DOHH2 (cell line): ENCODE measurements at regions not wholly inside any gene's neighbourhood (a gene's known extent, or its start where the extent isn't known, plus 50 kb on each side); places are given as distances from the start of the nearest gene placed in this dataset.

Source experiments
- H3F3A ChIP-seq: fragments of 200-600 bp; sonication (generic), shearing (Covaris generic); 2 replicates; pipeline ENCODE4 v1.6.0; 2016; ENCODE audit warnings: antibody characterized with exemption, mild to moderate bottlenecking; ENCODE audit not compliant: control insufficient read depth, insufficient read depth
- H3K27ac ChIP-seq: fragments of 200-600 bp; sonication (generic); 2 replicates; pipeline ENCODE4 v1.5.1; 2014; ENCODE audit warnings: low read depth, mild to moderate bottlenecking, low read length, moderate library complexity
- H3K27me3 ChIP-seq: fragments of 200-600 bp; sonication (generic); 2 replicates; pipeline ENCODE4 v1.6.1; 2014; ENCODE audit warnings: mild to moderate bottlenecking, low read length, mixed read lengths; ENCODE audit not compliant: control insufficient read depth
- H3K36me3 ChIP-seq: fragments of 200-600 bp; sonication (generic); 2 replicates; pipeline ENCODE4 v1.6.1; 2014; ENCODE audit warnings: mild to moderate bottlenecking, low read length, moderate library complexity, mixed read lengths; ENCODE audit not compliant: control insufficient read depth
- H3K4me1 ChIP-seq: fragments of 200-600 bp; sonication (generic); 2 replicates; pipeline ENCODE4 v1.6.1; 2014; ENCODE audit warnings: mild to moderate bottlenecking, low read length, mixed read lengths; ENCODE audit not compliant: control insufficient read depth
- H3K4me2 ChIP-seq: fragments of 200-600 bp; sonication (generic); 2 replicates; pipeline ENCODE4 v1.6.0; 2014; ENCODE audit warnings: mild to moderate bottlenecking, low read length, moderate library complexity
- H3K4me3 ChIP-seq: fragments of 200-600 bp; sonication (generic); 2 replicates; pipeline ENCODE4 v1.5.1; 2014; ENCODE audit warnings: mild to moderate bottlenecking, low read length, mixed read lengths
- H3K79me2 ChIP-seq: fragments of 200-600 bp; sonication (generic); 2 replicates; pipeline ENCODE4 v1.6.1; 2014; ENCODE audit warnings: mild to moderate bottlenecking, low read length, mixed read lengths; ENCODE audit not compliant: control insufficient read depth
- H3K9me2 ChIP-seq: fragments of 200-600 bp; sonication (generic); replicated peaks from 2 replicates; pipeline ENCODE4 v1.6.1; 2014; ENCODE audit warnings: mild to moderate bottlenecking, low read length, mixed read lengths; ENCODE audit not compliant: control insufficient read depth
- H3K9me3 ChIP-seq: fragments of 200-600 bp; sonication (generic); 2 replicates; pipeline ENCODE4 v1.6.1; 2014; ENCODE audit warnings: antibody characterized with exemption, low read length, mixed read lengths; ENCODE audit not compliant: control insufficient read depth, insufficient read depth
- H4K20me1 ChIP-seq: fragments of 200-600 bp; sonication (generic); 2 replicates; pipeline ENCODE4 v1.6.0; 2014; ENCODE audit warnings: low read depth, mild to moderate bottlenecking, antibody characterized with exemption, low read length, moderate library complexity; ENCODE audit not compliant: control insufficient read depth, insufficient read depth
- EZH2phosphoT487 ChIP-seq: fragments of 200-600 bp; sonication (generic); IDR thresholded peaks from 2 replicates; pipeline ENCODE4 v1.6.1; 2017; ENCODE audit warnings: borderline replicate concordance, mild to moderate bottlenecking, antibody characterized with exemption, low read length, moderate library complexity, mixed read lengths
- TF ChIP-seq, protein P1 (sequence below): fragments of 200-600 bp; sonication (generic); IDR thresholded peaks from one replicate; pipeline ENCODE4 v1.5.1; 2014; ENCODE audit warnings: antibody characterized with exemption, mild to moderate bottlenecking, low read depth, low read length; ENCODE audit not compliant: poor library complexity, severe bottlenecking

DNA sequence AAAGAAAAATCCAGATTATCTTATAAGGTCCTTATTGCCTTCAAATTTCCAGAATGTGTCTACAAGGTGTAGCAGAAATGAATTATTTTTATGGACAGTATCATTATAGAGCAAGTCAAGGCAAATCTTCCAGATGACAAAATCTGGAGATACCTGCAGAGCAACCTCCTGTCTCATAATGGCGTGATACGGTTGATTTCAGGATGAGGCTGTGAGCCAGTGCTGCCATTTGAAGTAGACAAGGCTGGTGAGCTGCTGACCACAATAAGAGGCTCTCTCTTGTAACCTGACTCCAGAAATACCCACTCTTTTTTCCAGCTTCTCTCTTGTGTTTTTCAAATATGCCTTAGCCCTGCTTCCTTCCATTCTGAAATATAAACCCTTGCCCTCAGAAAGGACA is 108.2 kb downstream of the HTR1A start:
- no peaks in the 10 kb centered on the region for H3K36me3 ChIP-seq
- H3K27me3 ChIP-seq = no peaks in the 10 kb centered on the region
- no peaks in the 10 kb centered on the region for H3K4me1 ChIP-seq
- H4K20me1 ChIP-seq = no peaks in the 10 kb centered on the region
- H3K4me3 ChIP-seq = no peak overlapping the region
- TF ChIP-seq, protein P1, sequence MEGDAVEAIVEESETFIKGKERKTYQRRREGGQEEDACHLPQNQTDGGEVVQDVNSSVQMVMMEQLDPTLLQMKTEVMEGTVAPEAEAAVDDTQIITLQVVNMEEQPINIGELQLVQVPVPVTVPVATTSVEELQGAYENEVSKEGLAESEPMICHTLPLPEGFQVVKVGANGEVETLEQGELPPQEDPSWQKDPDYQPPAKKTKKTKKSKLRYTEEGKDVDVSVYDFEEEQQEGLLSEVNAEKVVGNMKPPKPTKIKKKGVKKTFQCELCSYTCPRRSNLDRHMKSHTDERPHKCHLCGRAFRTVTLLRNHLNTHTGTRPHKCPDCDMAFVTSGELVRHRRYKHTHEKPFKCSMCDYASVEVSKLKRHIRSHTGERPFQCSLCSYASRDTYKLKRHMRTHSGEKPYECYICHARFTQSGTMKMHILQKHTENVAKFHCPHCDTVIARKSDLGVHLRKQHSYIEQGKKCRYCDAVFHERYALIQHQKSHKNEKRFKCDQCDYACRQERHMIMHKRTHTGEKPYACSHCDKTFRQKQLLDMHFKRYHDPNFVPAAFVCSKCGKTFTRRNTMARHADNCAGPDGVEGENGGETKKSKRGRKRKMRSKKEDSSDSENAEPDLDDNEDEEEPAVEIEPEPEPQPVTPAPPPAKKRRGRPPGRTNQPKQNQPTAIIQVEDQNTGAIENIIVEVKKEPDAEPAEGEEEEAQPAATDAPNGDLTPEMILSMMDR = no peak
- no peak for TF ChIP-seq EZH2phosphoT487
- no peaks in the 10 kb centered on the region for H3K9me2 ChIP-seq
- H3K79me2 ChIP-seq = no peaks in the 10 kb centered on the region
- H3K4me2 ChIP-seq = no peak overlapping the region
- no peaks in the 10 kb centered on the region for H3F3A ChIP-seq
- no peak overlapping the region for H3K27ac ChIP-seq
- no peaks in the 10 kb centered on the region for H3K9me3 ChIP-seq

DNA sequence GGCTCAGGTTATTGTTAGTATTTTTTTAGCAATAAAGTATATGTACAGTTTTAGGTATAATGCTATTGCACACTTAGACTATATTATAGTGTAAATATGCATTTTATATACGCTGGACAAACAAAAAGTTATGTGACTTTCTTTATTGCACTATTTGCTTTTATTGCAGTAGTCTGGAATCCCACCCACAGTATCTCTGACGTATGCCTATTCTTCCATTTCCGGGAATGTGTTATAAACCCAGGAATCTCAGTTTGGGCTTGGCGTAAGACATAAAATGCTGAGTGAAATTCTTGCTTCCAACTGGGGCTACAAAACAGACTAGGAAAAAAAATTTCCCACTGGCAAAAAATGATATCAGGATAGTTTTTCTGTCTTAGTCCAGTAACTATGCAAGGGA is 119.1 kb downstream of the HTR1A start:
- TF ChIP-seq EZH2phosphoT487 = no peak
- TF ChIP-seq, protein P1 = no peak
- no peaks in the 10 kb centered on the region for H3K4me1 ChIP-seq
- H3K9me3 ChIP-seq = no peaks in the 10 kb centered on the region
- no peaks in the 10 kb centered on the region for H3K36me3 ChIP-seq
- H3K4me3 ChIP-seq = no peak overlapping the region
- no peaks in the 10 kb centered on the region for H3F3A ChIP-seq
- H3K27me3 ChIP-seq = no peaks in the 10 kb centered on the region
- H3K79me2 ChIP-seq = no peaks in the 10 kb centered on the region
- H3K4me2 ChIP-seq = no peak overlapping the region
- no peaks in the 10 kb centered on the region for H3K9me2 ChIP-seq
- no peaks in the 10 kb centered on the region for H4K20me1 ChIP-seq
- H3K27ac ChIP-seq = no peak overlapping the region

DNA sequence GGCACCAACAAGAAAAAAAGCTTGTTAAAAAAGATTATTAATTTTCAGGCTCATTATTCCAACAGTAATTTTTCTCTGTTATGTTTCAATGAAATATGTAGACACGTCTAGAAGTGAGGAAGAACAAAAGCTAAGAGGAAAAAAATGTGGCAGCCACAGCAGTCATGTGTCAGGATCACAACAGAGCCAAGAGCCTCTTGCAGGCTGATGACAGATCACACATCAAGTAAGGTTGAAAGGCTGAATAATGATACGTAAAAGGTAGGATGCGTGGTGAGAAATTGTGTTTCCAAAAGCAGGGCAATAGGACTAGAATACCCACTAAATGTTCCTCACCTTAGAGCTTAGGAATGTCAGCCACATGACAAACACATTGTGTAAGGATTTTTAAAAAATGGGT is 124.8 kb downstream of the HTR1A start:
- Histone ChIP-seq H3K9me2 (no peaks in the 10 kb centered on the region), H3K4me3 (no peak overlapping the region), H3K36me3 (no peaks in the 10 kb centered on the region), H3K79me2 (no peaks in the 10 kb centered on the region), H3K9me3 (no peaks in the 10 kb centered on the region), H3F3A (no peaks in the 10 kb centered on the region), H3K27ac (no peak overlapping the region), H3K4me2 (no peak overlapping the region), H3K27me3 (no peaks in the 10 kb centered on the region), H3K4me1 (no peaks in the 10 kb centered on the region), H4K20me1 (no peaks in the 10 kb centered on the region)
- TF ChIP-seq EZH2phosphoT487 = no peak
- TF ChIP-seq, protein P1 = no peak

DNA sequence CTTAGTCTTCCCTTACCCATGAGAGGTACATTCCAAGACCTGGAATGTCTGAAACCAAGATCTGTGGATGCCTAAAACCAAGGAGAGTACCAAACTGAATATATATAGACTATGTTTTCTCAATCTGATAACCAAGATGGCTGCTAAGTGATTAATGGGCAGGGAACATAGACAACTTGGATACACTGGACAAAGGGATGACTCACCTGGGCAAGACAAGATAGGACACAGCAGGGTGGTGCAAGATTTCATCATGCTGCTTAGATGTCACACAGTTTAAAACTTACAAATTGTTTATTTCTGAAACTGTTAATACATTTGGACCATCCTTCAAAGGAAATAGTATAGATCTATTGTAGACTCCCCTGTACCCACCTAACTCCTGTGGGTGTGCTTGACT is 130.9 kb downstream of the HTR1A start:
- Histone ChIP-seq H3K9me3 (no peaks in the 10 kb centered on the region), H3K9me2 (no peaks in the 10 kb centered on the region)

More for the DNA sequence above, 130.9 kb downstream of the HTR1A start:
- Histone ChIP-seq H3K36me3 (no peaks in the 10 kb centered on the region), H3K4me3 (no peak overlapping the region), H3K27ac (no peak overlapping the region), H3K27me3 (no peaks in the 10 kb centered on the region), H3K79me2 (no peaks in the 10 kb centered on the region), H3K4me1 (no peaks in the 10 kb centered on the region), H3F3A (no peaks in the 10 kb centered on the region), H3K4me2 (no peak overlapping the region), H4K20me1 (no peaks in the 10 kb centered on the region)
- TF ChIP-seq EZH2phosphoT487 = no peak
- TF ChIP-seq, protein P1 = no peak
